C4-2B (cell line): ENCODE measurements at regions not wholly inside any gene's neighbourhood (a gene's known extent, or its start where the extent isn't known, plus 50 kb on each side); places are given as distances from the start of the nearest gene placed in this dataset.

ENCODE experiments used
- ZFX ChIP-seq: fragments of 450-650 bp; IDR thresholded peaks from 2 replicates; pipeline ENCODE4 v1.6.1; 2017
- TF ChIP-seq, protein P1 (sequence below): fragments of 450-650 bp; conservative IDR thresholded peaks from 2 replicates; pipeline ENCODE4 v1.5.1; 2017; ENCODE audit warnings: mild to moderate bottlenecking

DNA sequence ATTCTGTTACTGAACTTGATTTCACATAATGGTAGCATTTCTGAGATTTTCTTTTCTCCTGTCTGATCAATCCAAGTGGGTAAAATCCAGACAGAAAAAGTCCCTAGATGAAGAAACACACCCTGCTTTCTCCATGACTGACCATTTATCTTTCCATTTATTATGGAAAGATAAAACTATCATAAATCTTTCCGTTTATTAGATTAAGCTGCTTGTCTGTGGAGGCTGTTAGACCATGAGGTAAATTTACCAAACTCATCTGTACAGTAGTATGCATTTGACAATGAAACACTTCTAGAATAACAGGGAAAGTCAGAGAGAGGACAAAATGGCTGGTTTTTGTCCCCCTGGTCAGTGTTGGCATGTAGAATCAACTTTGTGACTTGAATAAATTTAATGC, 491.2 kb upstream of the SEMA6A start:
- TF ChIP-seq, protein P1, sequence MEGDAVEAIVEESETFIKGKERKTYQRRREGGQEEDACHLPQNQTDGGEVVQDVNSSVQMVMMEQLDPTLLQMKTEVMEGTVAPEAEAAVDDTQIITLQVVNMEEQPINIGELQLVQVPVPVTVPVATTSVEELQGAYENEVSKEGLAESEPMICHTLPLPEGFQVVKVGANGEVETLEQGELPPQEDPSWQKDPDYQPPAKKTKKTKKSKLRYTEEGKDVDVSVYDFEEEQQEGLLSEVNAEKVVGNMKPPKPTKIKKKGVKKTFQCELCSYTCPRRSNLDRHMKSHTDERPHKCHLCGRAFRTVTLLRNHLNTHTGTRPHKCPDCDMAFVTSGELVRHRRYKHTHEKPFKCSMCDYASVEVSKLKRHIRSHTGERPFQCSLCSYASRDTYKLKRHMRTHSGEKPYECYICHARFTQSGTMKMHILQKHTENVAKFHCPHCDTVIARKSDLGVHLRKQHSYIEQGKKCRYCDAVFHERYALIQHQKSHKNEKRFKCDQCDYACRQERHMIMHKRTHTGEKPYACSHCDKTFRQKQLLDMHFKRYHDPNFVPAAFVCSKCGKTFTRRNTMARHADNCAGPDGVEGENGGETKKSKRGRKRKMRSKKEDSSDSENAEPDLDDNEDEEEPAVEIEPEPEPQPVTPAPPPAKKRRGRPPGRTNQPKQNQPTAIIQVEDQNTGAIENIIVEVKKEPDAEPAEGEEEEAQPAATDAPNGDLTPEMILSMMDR: no peak
- TF ChIP-seq ZFX: no peak
